ENCODE measurements at regions not wholly inside any gene's neighbourhood (a gene's known extent, or its start where the extent isn't known, plus 50 kb on each side); places are given as distances from the start of the nearest gene placed in this dataset.

DNA sequence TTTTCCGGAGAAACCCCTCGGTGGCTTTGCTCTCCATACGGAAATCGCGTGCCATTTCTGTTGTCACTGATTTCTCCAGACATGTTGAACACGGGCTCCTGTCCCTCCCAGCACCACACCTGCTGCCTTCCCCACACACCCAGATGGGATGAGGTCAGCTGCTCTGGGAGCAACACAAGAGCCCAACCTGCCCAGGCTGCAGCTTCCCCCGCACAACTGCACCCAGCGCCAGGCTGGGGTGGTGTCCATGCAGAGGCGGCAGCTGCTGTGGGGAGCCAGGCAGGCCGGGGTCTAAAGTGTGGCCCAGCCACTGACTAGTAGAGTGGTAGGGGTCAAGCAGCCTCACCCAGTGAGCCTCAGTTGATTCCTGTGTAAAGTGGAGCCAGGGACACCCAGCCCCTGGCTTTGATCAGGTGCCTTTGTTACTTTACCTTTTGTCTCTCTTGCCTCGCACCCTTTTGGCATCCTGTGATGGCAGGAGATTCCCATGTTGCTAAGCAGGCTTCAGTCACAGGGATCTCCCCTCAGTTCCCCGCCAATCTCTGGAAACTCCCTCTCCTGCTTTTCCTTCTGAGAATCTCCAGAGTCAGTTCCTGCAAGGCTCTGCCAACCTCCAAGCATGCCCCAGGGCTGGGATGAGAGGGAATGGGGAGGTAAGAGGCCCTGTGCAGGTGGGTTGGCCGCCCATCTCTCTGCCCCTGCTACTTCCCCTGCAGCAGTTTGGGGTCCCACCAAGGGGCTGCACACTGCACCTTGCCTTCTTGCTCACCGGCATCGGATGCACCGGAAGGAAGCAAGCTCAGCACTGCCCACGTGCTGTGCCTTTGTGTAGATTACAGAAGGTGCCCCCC is 91.8 kb upstream of the ALDH1A3 start:
- no peak overlapping the region for H3K4me3 ChIP-seq (ENCODE audit: insufficient read depth in 1 of 2, low read depth in 1 of 2, low read length in 2 of 2)
- no peak overlapping the region for H3K4ac ChIP-seq (ENCODE audit: low read depth in 1 of 2, low read length in 2 of 2)
- no peak overlapping the region for H4K8ac ChIP-seq (ENCODE audit: low read length)

DNA sequence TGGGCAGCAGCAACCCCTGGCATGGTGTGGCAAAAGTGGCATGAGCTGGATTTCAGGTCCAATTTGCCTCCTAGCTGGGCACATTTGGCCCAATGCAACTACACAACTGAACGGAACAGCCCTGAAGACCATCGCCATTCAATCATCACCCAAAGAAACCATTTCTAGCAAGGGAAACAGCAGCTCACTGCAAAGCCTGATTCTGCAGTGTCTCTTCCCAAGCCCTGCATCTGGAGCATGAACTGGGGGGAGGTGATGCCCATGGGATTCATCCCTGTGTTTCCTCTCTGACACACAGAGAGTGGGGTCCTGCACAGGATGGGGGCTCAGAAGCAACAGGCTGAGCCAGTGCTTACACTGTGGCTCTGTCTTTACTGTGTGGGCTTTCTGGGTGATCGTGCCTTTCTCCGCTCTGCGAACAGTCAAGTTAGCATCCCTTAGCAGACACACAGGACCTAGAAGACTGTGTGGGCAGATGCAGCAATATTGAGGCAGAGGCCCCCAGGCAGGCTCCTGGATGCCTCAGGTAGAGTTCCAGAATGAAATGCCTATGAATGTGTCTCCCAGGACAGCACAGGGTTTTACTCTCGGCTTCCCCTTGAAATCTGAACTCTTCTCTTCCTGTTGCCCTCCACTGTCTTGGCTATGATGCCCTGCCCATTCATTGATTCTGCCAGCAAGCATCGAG is 91.1 kb upstream of the ALDH1A3 start:
- Histone ChIP-seq H2BK120ac (ENCODE audit: low read depth, low read length) (no peak overlapping the region), H3K4me2 (ENCODE audit: low read length, poor library complexity, severe bottlenecking) (no peak overlapping the region), H3K4me1 (ENCODE audit: control insufficient read depth, insufficient read depth, low read depth, low read length) (no peaks in the 10 kb centered on the region), H3K27ac (ENCODE audit: low read length, poor library complexity, severe bottlenecking) (no peak overlapping the region), H3K27me3 (ENCODE audit: control insufficient read depth in 1 of 2, insufficient read depth in 1 of 2, low read length in 2 of 2) (peaks cover 0 to 9% of the 10 kb centered on the region in 2 experiments), H3K4ac (ENCODE audit: low read depth in 1 of 2, low read length in 2 of 2) (no peak overlapping the region), H3K9ac (ENCODE audit: low read length) (no peak overlapping the region), H2BK15ac (ENCODE audit: low read depth, poor library complexity, severe bottlenecking) (peak overlapping the region; percentile 21), H3K14ac (ENCODE audit: low read length in 2 of 2) (no peak overlapping the region), H2AK5ac (ENCODE audit: low read length, severe bottlenecking) (no peak overlapping the region), H3K23ac (ENCODE audit: low read length in 2 of 2) (no peak overlapping the region), H2BK5ac (ENCODE audit: low read depth, low read length, poor library complexity, severe bottlenecking) (no peak overlapping the region), H4K91ac (ENCODE audit: low read length) (no peak overlapping the region), H3K4me3 (ENCODE audit: insufficient read depth in 1 of 2, low read depth in 1 of 2, low read length in 2 of 2) (no peak overlapping the region), H3K9me3 (ENCODE audit: control insufficient read depth, low read length) (no peaks in the 10 kb centered on the region), H3K79me1 (replicated peaks; ENCODE audit: low read length, poor library complexity, severe bottlenecking) (no peaks in the 10 kb centered on the region), H4K8ac (ENCODE audit: low read length) (no peak overlapping the region), H3K18ac (ENCODE audit: low read depth in 1 of 2, low read length in 2 of 2) (no peak overlapping the region), H2AFZ (ENCODE audit: low read depth, low read length) (no peak overlapping the region), H3K36me3 (ENCODE audit: control insufficient read depth in 1 of 2, insufficient read depth in 2 of 2, low read depth in 1 of 2, low read length in 2 of 2) (no peaks in the 10 kb centered on the region), H2BK12ac (ENCODE audit: low read length in 2 of 2) (no peak overlapping the region)
- 94% methylated on average over 7 of the region's 7 CpGs for WGBS
- DNase-seq = no peak

More for the DNA sequence above, 91.8 kb upstream of the ALDH1A3 start:
- Histone ChIP-seq H3K14ac (ENCODE audit: low read length in 2 of 2) (peak overlapping the region in 1 of 2 experiments; percentile 46), H3K9ac (ENCODE audit: low read length) (no peak overlapping the region), H3K4me1 (ENCODE audit: control insufficient read depth, insufficient read depth, low read depth, low read length) (no peaks in the 10 kb centered on the region), H2BK120ac (ENCODE audit: low read depth, low read length) (no peak overlapping the region), H3K79me1 (replicated peaks; ENCODE audit: low read length, poor library complexity, severe bottlenecking) (no peaks in the 10 kb centered on the region), H2AFZ (ENCODE audit: low read depth, low read length) (no peak overlapping the region), H2BK5ac (ENCODE audit: low read depth, low read length, poor library complexity, severe bottlenecking) (no peak overlapping the region), H3K27ac (ENCODE audit: low read length, poor library complexity, severe bottlenecking) (no peak overlapping the region), H3K27me3 (ENCODE audit: control insufficient read depth in 1 of 2, insufficient read depth in 1 of 2, low read length in 2 of 2) (peaks cover 0 to 9% of the 10 kb centered on the region in 2 experiments), H2BK15ac (ENCODE audit: low read depth, poor library complexity, severe bottlenecking) (peak overlapping the region; percentile 21), H3K36me3 (ENCODE audit: control insufficient read depth in 1 of 2, insufficient read depth in 2 of 2, low read depth in 1 of 2, low read length in 2 of 2) (no peaks in the 10 kb centered on the region), H3K9me3 (ENCODE audit: control insufficient read depth, low read length) (no peaks in the 10 kb centered on the region), H2BK12ac (ENCODE audit: low read length in 2 of 2) (no peak overlapping the region), H3K18ac (ENCODE audit: low read depth in 1 of 2, low read length in 2 of 2) (no peak overlapping the region), H4K91ac (ENCODE audit: low read length) (no peak overlapping the region), H3K4me2 (ENCODE audit: low read length, poor library complexity, severe bottlenecking) (no peak overlapping the region), H2AK5ac (ENCODE audit: low read length, severe bottlenecking) (no peak overlapping the region), H3K23ac (ENCODE audit: low read length in 2 of 2) (no peak overlapping the region)
- no peak for DNase-seq
- 83% methylated on average over 16 of the region's 17 CpGs for WGBS

DNA sequence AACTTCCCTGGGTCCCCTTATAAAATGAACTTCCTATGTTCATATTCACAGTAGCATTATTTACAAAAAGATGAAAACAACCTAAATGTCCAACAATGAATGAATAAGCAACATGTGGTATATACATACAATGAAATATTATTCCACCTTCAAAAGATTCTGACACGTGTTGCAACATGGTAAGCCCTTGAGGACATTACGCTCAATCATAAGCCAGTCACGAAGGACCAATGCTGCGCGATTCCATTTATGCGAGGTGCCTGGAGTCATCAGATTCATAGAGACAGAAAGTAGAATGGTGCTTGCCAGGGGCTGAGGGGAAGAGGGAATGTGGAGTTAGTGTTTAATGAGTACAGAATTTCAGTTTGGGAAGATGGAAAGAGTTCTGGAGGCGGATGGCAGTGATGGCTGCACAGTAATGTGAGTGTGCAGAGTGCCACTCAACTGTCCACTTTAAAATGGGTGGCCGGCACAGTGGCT is 88.8 kb upstream of the ALDH1A3 start:
- Histone ChIP-seq H3K4me2 (ENCODE audit: low read length, poor library complexity, severe bottlenecking) (no peak overlapping the region), H3K79me1 (replicated peaks; ENCODE audit: low read length, poor library complexity, severe bottlenecking) (no peaks in the 10 kb centered on the region), H2BK120ac (ENCODE audit: low read depth, low read length) (no peak overlapping the region), H2AK5ac (ENCODE audit: low read length, severe bottlenecking) (no peak overlapping the region), H2BK5ac (ENCODE audit: low read depth, low read length, poor library complexity, severe bottlenecking) (no peak overlapping the region), H2BK15ac (ENCODE audit: low read depth, poor library complexity, severe bottlenecking) (no peak overlapping the region), H3K27ac (ENCODE audit: low read length, poor library complexity, severe bottlenecking) (no peak overlapping the region), H3K27me3 (ENCODE audit: control insufficient read depth in 1 of 2, insufficient read depth in 1 of 2, low read length in 2 of 2) (peaks cover 0 to 9% of the 10 kb centered on the region in 2 experiments), H3K23ac (ENCODE audit: low read length in 2 of 2) (no peak overlapping the region), H3K14ac (ENCODE audit: low read length in 2 of 2) (no peak overlapping the region), H4K8ac (ENCODE audit: low read length) (no peak overlapping the region), H3K4me1 (ENCODE audit: control insufficient read depth, insufficient read depth, low read depth, low read length) (no peaks in the 10 kb centered on the region), H3K36me3 (ENCODE audit: control insufficient read depth in 1 of 2, insufficient read depth in 2 of 2, low read depth in 1 of 2, low read length in 2 of 2) (no peaks in the 10 kb centered on the region), H3K4me3 (ENCODE audit: insufficient read depth in 1 of 2, low read depth in 1 of 2, low read length in 2 of 2) (no peak overlapping the region), H4K91ac (ENCODE audit: low read length) (no peak overlapping the region), H3K4ac (ENCODE audit: low read depth in 1 of 2, low read length in 2 of 2) (no peak overlapping the region), H3K9ac (ENCODE audit: low read length) (no peak overlapping the region), H2BK12ac (ENCODE audit: low read length in 2 of 2) (no peak overlapping the region), H3K9me3 (ENCODE audit: control insufficient read depth, low read length) (no peaks in the 10 kb centered on the region), H2AFZ (ENCODE audit: low read depth, low read length) (no peak overlapping the region), H3K18ac (ENCODE audit: low read depth in 1 of 2, low read length in 2 of 2) (peak overlapping the region in 1 of 2 experiments; percentile 5)
- DNase-seq = no peak
- WGBS = 96% methylated on average over 8 of the region's 8 CpGs

- H2BK120ac ChIP-seq (ENCODE audit: low read depth, low read length) = no peak overlapping the region
- H3K18ac ChIP-seq (ENCODE audit: low read depth in 1 of 2, low read length in 2 of 2) = no peak overlapping the region
- no peak overlapping the region for H4K8ac ChIP-seq (ENCODE audit: low read length)
- no peaks in the 10 kb centered on the region for H3K27me3 ChIP-seq (ENCODE audit: control insufficient read depth in 1 of 2, insufficient read depth in 1 of 2, low read length in 2 of 2)
- DNase-seq = no peak
- H2AK5ac ChIP-seq (ENCODE audit: low read length, severe bottlenecking) = no peak overlapping the region
- no peak overlapping the region for H2BK12ac ChIP-seq (ENCODE audit: low read length in 2 of 2)
- no peak overlapping the region for H3K4me2 ChIP-seq (ENCODE audit: low read length, poor library complexity, severe bottlenecking)
- no peaks in the 10 kb centered on the region for H3K79me1 ChIP-seq (replicated peaks; ENCODE audit: low read length, poor library complexity, severe bottlenecking)
- no peak overlapping the region for H3K27ac ChIP-seq (ENCODE audit: low read length, poor library complexity, severe bottlenecking)
- H4K91ac ChIP-seq (ENCODE audit: low read length) = no peak overlapping the region
- H2BK5ac ChIP-seq (ENCODE audit: low read depth, low read length, poor library complexity, severe bottlenecking) = no peak overlapping the region
- H3K4me1 ChIP-seq (ENCODE audit: control insufficient read depth, insufficient read depth, low read depth, low read length) = no peaks in the 10 kb centered on the region
- H2AFZ ChIP-seq (ENCODE audit: low read depth, low read length) = no peak overlapping the region
- H3K4ac ChIP-seq (ENCODE audit: low read depth in 1 of 2, low read length in 2 of 2) = no peak overlapping the region
- H2BK15ac ChIP-seq (ENCODE audit: low read depth, poor library complexity, severe bottlenecking) = no peak overlapping the region
- H3K23ac ChIP-seq (ENCODE audit: low read length in 2 of 2) = no peak overlapping the region
- no peak overlapping the region for H3K4me3 ChIP-seq (ENCODE audit: insufficient read depth in 1 of 2, low read depth in 1 of 2, low read length in 2 of 2)
- H3K9me3 ChIP-seq (ENCODE audit: control insufficient read depth, low read length) = no peaks in the 10 kb centered on the region
- WGBS = 74% methylated on average over 3 of the region's 3 CpGs
- no peaks in the 10 kb centered on the region for H3K36me3 ChIP-seq (ENCODE audit: control insufficient read depth in 1 of 2, insufficient read depth in 2 of 2, low read depth in 1 of 2, low read length in 2 of 2)
- no peak overlapping the region for H3K14ac ChIP-seq (ENCODE audit: low read length in 2 of 2)
- no peak overlapping the region for H3K9ac ChIP-seq (ENCODE audit: low read length)
These were observed 85.6 kb upstream of the ALDH1A3 start for GRCh38 chr15:100794008-100794407.

All from mesenchymal stem cell (in vitro differentiated cells and primary cell).